Endothelial cell of umbilical vein (primary cell): ENCODE measurements at regions not wholly inside any gene's neighbourhood (a gene's known extent, or its start where the extent isn't known, plus 50 kb on each side); places are given as distances from the start of the nearest gene placed in this dataset.

Source experiments
- POLR2A ChIP-seq: IDR thresholded peaks from 2 replicates; pipeline ENCODE4 v1.6.1; 2012; ENCODE audit warnings: low read depth, mild to moderate bottlenecking, control low read depth, low read length
- TF ChIP-seq, protein P1 (sequence below), 2 donors: IDR thresholded peaks; 1 replicate in 1 of 2; 2 replicates in 1 of 2; pipeline ENCODE4 v1.5.1; 2011; ENCODE audit warnings: low read length in 2 of 2, mild to moderate bottlenecking in 2 of 2, moderate library complexity in 2 of 2, control low read depth in 1 of 2, inconsistent platforms in 1 of 2, low read depth in 1 of 2; ENCODE audit not compliant: insufficient read depth in 1 of 2; ENCODE audit errors: extremely low read depth in 1 of 2

DNA sequence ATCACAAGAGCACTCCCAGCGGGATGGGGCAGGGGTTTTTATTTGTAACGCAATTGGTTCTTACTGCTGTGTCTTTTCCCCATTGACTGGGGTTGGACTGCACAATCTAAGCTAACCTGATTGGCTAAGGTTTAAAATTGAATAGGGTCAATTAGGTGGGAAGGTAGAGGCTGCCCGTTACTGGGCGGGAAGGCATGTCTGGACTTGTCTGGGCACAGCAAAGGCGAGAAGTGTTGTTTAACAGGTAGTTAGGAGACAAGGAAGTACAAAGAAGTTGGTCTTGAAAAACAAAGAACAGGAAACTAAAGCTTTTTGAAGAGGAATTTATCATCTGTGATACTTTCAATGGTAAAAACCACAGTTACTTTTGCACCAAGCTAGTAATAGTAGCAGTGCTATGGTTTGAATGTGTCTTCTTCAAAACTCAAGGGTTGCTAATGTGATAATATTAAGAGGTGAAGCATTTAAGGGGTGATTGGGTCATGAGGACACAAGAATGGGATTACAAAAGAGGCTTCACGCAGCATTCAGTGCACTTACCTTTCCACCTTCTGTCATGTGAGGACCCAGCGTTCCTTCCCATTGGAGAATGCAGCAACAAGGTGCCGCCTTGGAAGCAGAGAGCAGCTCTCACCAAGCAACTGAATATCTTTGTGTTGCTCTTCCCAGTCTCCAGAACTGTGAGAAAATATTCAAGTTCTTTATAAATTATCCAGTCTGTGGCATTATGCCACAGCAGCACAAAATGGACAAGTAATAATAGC is 875.5 kb upstream of the SORCS1 start:
- TF ChIP-seq, protein P1, sequence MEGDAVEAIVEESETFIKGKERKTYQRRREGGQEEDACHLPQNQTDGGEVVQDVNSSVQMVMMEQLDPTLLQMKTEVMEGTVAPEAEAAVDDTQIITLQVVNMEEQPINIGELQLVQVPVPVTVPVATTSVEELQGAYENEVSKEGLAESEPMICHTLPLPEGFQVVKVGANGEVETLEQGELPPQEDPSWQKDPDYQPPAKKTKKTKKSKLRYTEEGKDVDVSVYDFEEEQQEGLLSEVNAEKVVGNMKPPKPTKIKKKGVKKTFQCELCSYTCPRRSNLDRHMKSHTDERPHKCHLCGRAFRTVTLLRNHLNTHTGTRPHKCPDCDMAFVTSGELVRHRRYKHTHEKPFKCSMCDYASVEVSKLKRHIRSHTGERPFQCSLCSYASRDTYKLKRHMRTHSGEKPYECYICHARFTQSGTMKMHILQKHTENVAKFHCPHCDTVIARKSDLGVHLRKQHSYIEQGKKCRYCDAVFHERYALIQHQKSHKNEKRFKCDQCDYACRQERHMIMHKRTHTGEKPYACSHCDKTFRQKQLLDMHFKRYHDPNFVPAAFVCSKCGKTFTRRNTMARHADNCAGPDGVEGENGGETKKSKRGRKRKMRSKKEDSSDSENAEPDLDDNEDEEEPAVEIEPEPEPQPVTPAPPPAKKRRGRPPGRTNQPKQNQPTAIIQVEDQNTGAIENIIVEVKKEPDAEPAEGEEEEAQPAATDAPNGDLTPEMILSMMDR (IDR thresholded peaks at IDR 0.05; ENCODE audit: extremely low read depth in 1 of 2, insufficient read depth in 1 of 2, low read depth in 1 of 2, low read length in 2 of 2) = no peak
- TF ChIP-seq POLR2A = no peak
